ENCODE measurements at regions not wholly inside any gene's neighbourhood (a gene's known extent, or its start where the extent isn't known, plus 50 kb on each side); places are given as distances from the start of the nearest gene placed in this dataset.

DNA sequence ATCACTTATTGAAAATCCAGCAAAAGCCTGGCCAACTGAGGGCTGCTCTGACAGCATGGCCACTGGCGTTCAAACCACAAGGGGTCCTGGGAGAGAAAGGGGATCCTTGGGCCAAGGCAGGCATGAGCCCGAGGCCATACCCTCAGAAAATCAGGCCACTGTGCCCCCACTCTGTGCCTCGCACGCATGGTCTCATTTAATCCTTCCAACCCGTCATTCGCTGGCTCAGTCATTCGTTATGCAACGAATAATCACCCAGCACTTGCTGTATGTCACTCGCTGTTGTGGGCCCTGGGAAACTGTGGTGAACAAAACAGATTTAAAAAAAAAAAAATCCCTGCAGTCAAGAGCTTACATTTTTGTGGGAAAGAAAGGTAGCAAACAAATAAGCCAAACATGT, 112.7 kb downstream of the BCOR start:
- Histone ChIP-seq H3K27ac (ENCODE audit: extremely low read depth, low read depth, low read length) (no peak overlapping the region), H3K36me3 (ENCODE audit: control insufficient read depth in 2 of 2, insufficient read depth in 1 of 2, low read length in 2 of 2) (no peaks in the 10 kb centered on the region), H3K4me1 (ENCODE audit: control insufficient read depth, insufficient read depth, low read length) (no peaks in the 10 kb centered on the region), H3K4me3 (ENCODE audit: low read depth, low read length) (no peak overlapping the region), H3K9me3 (ENCODE audit: control insufficient read depth, insufficient read depth, low read depth, low read length) (no peaks in the 10 kb centered on the region)
- POLR2A ChIA-PET = no interaction called here
- TF ChIP-seq ZNF544 (tag by site-specific recombination; IDR thresholded peaks at IDR 0.05) = no peak
- no peak for TF ChIP-seq ZNF561 (tag by site-specific recombination; IDR thresholded peaks at IDR 0.05; ENCODE audit: borderline replicate concordance)
- TF ChIP-seq, protein P1, sequence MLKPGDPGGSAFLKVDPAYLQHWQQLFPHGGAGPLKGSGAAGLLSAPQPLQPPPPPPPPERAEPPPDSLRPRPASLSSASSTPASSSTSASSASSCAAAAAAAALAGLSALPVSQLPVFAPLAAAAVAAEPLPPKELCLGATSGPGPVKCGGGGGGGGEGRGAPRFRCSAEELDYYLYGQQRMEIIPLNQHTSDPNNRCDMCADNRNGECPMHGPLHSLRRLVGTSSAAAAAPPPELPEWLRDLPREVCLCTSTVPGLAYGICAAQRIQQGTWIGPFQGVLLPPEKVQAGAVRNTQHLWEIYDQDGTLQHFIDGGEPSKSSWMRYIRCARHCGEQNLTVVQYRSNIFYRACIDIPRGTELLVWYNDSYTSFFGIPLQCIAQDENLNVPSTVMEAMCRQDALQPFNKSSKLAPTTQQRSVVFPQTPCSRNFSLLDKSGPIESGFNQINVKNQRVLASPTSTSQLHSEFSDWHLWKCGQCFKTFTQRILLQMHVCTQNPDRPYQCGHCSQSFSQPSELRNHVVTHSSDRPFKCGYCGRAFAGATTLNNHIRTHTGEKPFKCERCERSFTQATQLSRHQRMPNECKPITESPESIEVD (tag by site-specific recombination; IDR thresholded peaks at IDR 0.05) = no peak
- TF ChIP-seq MYNN (tag by site-specific recombination; IDR thresholded peaks at IDR 0.05; ENCODE audit: borderline replicate concordance) = no peak
- no peak for TF ChIP-seq ZNF140 (tag by site-specific recombination; IDR thresholded peaks at IDR 0.05)
- TF ChIP-seq ZNF19 (tag by site-specific recombination; IDR thresholded peaks at IDR 0.05; ENCODE audit: low read depth) = no peak
- TF ChIP-seq, protein P2, sequence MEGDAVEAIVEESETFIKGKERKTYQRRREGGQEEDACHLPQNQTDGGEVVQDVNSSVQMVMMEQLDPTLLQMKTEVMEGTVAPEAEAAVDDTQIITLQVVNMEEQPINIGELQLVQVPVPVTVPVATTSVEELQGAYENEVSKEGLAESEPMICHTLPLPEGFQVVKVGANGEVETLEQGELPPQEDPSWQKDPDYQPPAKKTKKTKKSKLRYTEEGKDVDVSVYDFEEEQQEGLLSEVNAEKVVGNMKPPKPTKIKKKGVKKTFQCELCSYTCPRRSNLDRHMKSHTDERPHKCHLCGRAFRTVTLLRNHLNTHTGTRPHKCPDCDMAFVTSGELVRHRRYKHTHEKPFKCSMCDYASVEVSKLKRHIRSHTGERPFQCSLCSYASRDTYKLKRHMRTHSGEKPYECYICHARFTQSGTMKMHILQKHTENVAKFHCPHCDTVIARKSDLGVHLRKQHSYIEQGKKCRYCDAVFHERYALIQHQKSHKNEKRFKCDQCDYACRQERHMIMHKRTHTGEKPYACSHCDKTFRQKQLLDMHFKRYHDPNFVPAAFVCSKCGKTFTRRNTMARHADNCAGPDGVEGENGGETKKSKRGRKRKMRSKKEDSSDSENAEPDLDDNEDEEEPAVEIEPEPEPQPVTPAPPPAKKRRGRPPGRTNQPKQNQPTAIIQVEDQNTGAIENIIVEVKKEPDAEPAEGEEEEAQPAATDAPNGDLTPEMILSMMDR (tag by site-specific recombination; IDR thresholded peaks at IDR 0.05) = no peak
- TF ChIP-seq, protein P3, sequence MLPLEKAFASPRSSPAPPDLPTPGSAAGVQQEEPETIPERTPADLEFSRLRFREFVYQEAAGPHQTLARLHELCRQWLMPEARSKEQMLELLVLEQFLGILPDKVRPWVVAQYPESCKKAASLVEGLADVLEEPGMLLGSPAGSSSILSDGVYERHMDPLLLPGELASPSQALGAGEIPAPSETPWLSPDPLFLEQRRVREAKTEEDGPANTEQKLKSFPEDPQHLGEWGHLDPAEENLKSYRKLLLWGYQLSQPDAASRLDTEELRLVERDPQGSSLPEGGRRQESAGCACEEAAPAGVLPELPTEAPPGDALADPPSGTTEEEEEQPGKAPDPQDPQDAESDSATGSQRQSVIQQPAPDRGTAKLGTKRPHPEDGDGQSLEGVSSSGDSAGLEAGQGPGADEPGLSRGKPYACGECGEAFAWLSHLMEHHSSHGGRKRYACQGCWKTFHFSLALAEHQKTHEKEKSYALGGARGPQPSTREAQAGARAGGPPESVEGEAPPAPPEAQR (tag by site-specific recombination; IDR thresholded peaks at IDR 0.05) = no peak
- no peak for TF ChIP-seq SP7 (tag by site-specific recombination; IDR thresholded peaks at IDR 0.05)
- CTCF ChIA-PET = interaction anchor here (0.6 kb wide), 1 partner anchor 142 kb away, joined by 3 read pairs; no protein-coding TSS in a partner anchor

DNA sequence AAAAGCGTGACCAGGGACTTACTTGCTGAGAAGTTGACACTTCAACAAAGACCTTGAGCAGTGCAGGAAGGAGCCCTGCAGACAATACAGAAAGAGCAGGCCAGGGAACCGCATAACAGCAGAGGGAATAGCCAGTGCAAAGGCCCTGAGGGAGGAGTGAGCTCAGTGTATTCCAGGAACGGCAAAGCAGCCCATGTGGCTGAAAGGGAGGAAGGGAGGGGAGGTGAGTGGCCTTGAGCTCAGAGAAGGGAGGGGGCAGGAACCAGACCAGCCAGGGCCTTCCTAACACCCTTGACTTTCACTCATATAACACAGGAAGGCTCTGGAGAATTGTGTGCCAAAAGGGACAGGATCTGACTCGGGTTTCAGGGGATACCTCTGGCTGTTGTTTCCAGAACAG, 112.2 kb downstream of the BCOR start:
- CTCF ChIA-PET = no interaction called here
- POLR2A ChIA-PET = no interaction called here
- Histone ChIP-seq H3K4me3 (ENCODE audit: low read depth, low read length) (no peak overlapping the region), H3K36me3 (ENCODE audit: control insufficient read depth in 2 of 2, insufficient read depth in 1 of 2, low read length in 2 of 2) (no peaks in the 10 kb centered on the region), H3K4me1 (ENCODE audit: control insufficient read depth, insufficient read depth, low read length) (no peaks in the 10 kb centered on the region), H3K27ac (ENCODE audit: extremely low read depth, low read depth, low read length) (no peak overlapping the region), H3K9me3 (ENCODE audit: control insufficient read depth, insufficient read depth, low read depth, low read length) (no peaks in the 10 kb centered on the region)
- TF ChIP-seq HOXC10 (CRISPR knock-in tag; IDR thresholded peaks at IDR 0.05) (no peak), ZNF341 (tag by site-specific recombination; IDR thresholded peaks at IDR 0.05; ENCODE audit: low read depth) (peak; percentile 88), WT1 (tag by site-specific recombination; IDR thresholded peaks at IDR 0.05) (0 out of 2 replicates have a peak, but pooled peaks have one; percentile 33), ZNF623 (tag by site-specific recombination; IDR thresholded peaks at IDR 0.05) (peak; percentile 86), TRIM28 (IDR thresholded peaks at IDR 0.05; ENCODE audit: borderline replicate concordance, low read length) (0 out of 2 replicates have a peak, but pooled peaks have one; percentile 2)

DNA sequence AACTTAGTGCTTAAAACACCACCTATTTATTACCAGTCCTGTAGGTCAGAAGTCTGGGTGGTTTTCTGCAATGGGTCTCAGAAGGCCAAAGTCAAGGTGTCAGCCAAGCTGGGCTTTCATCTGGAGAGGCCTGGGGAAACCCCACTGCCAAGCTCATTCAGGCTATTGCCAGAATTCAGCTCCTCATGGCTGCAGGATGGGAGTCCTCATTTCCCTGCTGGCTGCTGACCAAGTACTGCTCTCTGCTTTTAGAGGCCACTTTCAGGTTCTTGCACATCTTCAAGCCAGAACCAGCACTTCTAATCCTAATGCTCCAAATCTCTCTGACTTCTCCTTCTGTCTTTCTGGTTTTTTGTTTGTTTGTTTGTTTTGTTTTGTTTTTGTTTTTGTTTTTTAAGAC, 109.3 kb downstream of the BCOR start:
- Histone ChIP-seq H3K27ac (ENCODE audit: extremely low read depth, low read depth, low read length) (no peak overlapping the region), H3K4me3 (ENCODE audit: low read depth, low read length) (no peak overlapping the region), H3K4me1 (ENCODE audit: control insufficient read depth, insufficient read depth, low read length) (no peaks in the 10 kb centered on the region), H3K9me3 (ENCODE audit: control insufficient read depth, insufficient read depth, low read depth, low read length) (no peaks in the 10 kb centered on the region), H3K36me3 (ENCODE audit: control insufficient read depth in 2 of 2, insufficient read depth in 1 of 2, low read length in 2 of 2) (no peaks in the 10 kb centered on the region)
- ChIA-PET CTCF (interaction anchor here (0.7 kb wide), 1 partner anchor 12 kb away, joined by 3 read pairs; no protein-coding TSS in a partner anchor), POLR2A (no interaction called here)
- TF ChIP-seq, protein P4, sequence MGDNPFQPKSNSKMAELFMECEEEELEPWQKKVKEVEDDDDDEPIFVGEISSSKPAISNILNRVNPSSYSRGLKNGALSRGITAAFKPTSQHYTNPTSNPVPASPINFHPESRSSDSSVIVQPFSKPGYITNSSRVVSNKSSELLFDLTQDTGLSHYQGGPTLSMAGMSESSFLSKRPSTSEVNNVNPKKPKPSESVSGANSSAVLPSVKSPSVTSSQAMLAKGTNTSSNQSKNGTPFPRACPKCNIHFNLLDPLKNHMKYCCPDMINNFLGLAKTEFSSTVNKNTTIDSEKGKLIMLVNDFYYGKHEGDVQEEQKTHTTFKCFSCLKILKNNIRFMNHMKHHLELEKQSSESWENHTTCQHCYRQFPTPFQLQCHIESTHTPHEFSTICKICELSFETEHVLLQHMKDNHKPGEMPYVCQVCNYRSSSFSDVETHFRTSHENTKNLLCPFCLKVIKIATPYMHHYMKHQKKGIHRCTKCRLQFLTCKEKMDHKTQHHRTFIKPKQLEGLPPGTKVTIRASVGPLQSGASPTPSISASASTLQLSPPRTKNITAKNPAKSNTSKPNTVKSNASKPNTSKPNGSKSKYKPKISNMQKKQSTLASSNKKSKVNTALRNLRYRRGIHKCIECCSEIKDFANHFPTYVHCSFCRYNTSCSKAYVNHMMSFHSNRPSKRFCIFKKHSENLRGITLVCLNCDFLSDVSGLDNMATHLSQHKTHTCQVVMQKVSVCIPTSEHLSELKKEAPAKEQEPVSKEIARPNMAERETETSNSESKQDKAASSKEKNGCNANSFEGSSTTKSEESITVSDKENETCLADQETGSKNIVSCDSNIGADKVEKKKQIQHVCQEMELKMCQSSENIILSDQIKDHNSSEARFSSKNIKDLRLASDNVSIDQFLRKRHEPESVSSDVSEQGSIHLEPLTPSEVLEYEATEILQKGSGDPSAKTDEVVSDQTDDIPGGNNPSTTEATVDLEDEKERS (tag by site-specific recombination; IDR thresholded peaks at IDR 0.05) = no peak
- TF ChIP-seq GLI2 (tag by site-specific recombination; IDR thresholded peaks at IDR 0.05; ENCODE audit: borderline replicate concordance, low read depth) (no peak), SP2 (tag by site-specific recombination; IDR thresholded peaks at IDR 0.05) (no peak)
- TF ChIP-seq, protein P5, sequence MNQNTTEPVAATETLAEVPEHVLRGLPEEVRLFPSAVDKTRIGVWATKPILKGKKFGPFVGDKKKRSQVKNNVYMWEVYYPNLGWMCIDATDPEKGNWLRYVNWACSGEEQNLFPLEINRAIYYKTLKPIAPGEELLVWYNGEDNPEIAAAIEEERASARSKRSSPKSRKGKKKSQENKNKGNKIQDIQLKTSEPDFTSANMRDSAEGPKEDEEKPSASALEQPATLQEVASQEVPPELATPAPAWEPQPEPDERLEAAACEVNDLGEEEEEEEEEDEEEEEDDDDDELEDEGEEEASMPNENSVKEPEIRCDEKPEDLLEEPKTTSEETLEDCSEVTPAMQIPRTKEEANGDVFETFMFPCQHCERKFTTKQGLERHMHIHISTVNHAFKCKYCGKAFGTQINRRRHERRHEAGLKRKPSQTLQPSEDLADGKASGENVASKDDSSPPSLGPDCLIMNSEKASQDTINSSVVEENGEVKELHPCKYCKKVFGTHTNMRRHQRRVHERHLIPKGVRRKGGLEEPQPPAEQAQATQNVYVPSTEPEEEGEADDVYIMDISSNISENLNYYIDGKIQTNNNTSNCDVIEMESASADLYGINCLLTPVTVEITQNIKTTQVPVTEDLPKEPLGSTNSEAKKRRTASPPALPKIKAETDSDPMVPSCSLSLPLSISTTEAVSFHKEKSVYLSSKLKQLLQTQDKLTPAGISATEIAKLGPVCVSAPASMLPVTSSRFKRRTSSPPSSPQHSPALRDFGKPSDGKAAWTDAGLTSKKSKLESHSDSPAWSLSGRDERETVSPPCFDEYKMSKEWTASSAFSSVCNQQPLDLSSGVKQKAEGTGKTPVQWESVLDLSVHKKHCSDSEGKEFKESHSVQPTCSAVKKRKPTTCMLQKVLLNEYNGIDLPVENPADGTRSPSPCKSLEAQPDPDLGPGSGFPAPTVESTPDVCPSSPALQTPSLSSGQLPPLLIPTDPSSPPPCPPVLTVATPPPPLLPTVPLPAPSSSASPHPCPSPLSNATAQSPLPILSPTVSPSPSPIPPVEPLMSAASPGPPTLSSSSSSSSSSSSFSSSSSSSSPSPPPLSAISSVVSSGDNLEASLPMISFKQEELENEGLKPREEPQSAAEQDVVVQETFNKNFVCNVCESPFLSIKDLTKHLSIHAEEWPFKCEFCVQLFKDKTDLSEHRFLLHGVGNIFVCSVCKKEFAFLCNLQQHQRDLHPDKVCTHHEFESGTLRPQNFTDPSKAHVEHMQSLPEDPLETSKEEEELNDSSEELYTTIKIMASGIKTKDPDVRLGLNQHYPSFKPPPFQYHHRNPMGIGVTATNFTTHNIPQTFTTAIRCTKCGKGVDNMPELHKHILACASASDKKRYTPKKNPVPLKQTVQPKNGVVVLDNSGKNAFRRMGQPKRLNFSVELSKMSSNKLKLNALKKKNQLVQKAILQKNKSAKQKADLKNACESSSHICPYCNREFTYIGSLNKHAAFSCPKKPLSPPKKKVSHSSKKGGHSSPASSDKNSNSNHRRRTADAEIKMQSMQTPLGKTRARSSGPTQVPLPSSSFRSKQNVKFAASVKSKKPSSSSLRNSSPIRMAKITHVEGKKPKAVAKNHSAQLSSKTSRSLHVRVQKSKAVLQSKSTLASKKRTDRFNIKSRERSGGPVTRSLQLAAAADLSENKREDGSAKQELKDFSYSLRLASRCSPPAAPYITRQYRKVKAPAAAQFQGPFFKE (tag by site-specific recombination; IDR thresholded peaks at IDR 0.05; ENCODE audit: borderline replicate concordance) = no peak

All from HEK293 (cell line).